Fibroblast of pulmonary artery (primary cell): ENCODE measurements at regions not wholly inside any gene's neighbourhood (a gene's known extent, or its start where the extent isn't known, plus 50 kb on each side); places are given as distances from the start of the nearest gene placed in this dataset.
"Not testable (repeated sequence)": the region's sequence is repeated elsewhere in the genome, so short reads cannot be mapped to it uniquely, and the experiment has no call there.

Experiments used
- DNase-seq: peaks from one replicate; pipeline ENCODE4 v3.0.0-alpha.2; 2010; ENCODE audit warnings: low read depth
- H3K4me3 ChIP-seq: replicated peaks from 2 replicates; pipeline ENCODE4 v1.5.1; 2011; ENCODE audit warnings: low read depth, mild to moderate bottlenecking, control low read depth, low read length, moderate library complexity
- CTCF ChIP-seq: IDR thresholded peaks from 2 replicates; pipeline ENCODE4 v1.5.1; 2011; ENCODE audit warnings: mild to moderate bottlenecking, control low read depth, low read length, inconsistent platforms; ENCODE audit errors: missing control alignments

GRCh38 chr5:152052470-152052869 is 127.8 kb upstream of the GLRA1 start:
- DNase-seq = no peak
- no peak for TF ChIP-seq CTCF
- H3K4me3 ChIP-seq = no peak overlapping the region

DNA sequence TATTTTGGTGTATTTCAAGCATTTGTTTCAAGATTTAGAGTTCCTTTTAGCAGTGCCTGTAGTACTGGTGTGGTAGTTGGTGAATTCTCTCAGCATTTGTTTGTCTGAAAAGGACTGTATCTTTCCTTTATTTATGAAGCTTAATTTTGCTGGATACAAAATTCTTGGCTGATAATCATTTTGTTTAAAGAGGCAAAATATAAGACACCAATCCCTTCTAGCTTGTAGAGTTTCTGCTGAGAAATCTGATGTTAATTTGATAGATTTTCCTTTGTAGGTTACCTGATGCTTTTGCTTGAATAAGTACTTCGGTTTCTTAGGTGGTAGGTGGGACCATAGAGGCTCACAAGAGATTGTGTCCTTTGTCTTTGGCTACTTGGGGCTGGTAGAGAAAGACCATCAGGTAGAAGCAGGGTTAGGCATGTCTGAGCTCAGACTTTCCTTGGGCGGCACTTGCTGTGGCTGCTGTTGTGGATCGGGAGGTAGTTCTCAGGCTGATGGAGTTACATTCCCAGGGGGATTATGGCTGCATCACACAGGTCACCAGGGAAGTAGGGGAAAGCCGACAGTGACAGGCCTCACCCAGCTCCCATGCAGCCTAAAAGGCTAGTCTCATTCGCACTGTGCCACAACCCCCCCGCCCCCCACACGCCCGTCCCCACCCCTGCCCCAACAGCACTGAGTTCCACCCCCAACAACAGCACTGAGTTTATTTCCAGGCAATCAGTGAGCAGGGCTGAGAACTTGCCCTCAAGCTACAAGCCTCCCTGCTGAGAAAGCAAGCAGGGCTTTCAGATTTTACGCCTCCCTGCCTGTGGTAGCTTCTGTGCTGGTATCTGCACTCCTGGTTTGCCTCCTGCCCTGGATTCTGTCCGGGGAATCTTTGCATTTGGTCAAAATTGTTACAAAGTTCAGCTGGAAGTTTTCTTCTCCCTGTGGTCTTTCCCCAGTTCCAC is 127.1 kb upstream of the GLRA1 start:
- no peak for TF ChIP-seq CTCF
- no peak for DNase-seq
- no peak overlapping the region for H3K4me3 ChIP-seq

- TF ChIP-seq CTCF = no peak
- no peak overlapping the region for H3K4me3 ChIP-seq
- DNase-seq = no peak
Measured at GRCh38 chr5:152046361-152046760, 121.7 kb upstream of the GLRA1 start.

DNA sequence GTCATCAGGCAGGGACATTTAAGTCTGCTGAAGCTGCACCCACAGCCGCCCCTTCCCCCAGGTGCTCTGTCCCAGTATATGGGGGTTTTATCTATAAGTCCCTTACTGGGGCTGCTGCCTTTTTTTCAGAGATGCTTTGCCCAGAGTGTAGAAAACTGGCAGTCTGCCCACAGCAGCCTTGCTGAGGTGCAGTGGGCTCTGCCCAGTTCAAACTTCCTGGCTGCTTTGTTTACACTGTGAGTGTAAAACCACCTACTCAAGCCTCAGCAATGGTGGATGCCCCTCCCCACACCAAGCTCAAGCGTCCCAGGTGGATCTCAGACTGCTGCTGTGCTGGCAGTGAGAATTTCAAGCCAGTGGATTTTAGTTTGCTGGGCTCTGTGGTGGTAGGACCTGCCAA is 114.2 kb upstream of the GLRA1 start:
- not testable (repeated sequence) for H3K4me3 ChIP-seq, DNase-seq

DNA sequence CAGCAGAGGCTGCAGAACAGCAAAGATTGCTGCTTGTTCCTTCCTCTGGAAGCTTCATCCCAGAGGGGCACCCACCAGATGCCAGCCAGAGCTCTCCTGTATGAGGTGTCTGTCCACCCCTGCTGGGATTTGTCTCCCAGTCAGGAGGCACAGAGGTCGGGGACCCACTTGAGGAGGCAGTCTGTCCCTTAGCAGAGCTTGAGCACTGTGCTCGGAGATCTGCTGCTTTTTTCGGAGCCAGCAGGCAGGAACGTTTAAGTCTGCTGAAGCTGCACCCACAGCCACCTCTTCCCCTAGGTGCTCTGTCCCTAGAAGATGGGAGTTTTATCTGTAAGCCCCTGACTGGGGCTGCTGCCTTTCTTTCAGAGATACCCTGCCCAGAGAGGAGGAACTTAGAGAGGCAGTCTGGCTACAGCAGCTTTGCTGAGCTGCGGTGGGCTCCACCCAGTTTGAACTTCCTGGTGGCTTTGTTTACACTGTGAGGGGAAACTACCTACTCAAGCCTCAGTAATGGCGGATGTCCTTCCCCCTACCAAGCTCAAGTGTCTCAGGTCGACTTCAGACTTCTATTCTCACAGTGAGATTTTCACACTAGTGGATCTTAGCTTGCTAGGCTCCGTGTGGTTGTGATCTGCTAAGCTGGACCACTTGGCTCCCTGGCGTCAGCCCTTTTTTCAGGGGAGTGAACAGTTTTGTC is 101.8 kb upstream of the GLRA1 start:
- H3K4me3 ChIP-seq, DNase-seq: not testable (repeated sequence)

DNA sequence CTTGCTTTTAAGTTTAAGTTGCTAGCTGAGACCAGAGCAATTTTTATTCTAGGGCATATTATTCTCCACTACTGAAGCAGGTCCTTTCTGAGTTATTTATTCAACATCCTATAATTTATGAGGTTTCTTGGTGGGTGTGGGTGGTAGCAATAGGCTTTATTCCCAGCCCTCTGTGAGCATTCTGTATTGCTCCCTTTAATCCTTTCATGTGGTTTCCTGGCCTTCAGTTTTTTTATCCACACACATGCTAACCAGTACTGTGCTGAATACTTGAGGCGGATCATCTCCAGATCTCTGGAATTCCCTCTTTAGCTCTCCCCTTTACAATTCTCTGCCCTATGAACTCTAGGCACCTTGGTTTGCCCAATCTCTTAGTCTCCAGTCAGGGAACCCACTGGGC is 91.8 kb upstream of the GLRA1 start:
- DNase-seq = no peak
- TF ChIP-seq CTCF = no peak
- no peak overlapping the region for H3K4me3 ChIP-seq

DNA sequence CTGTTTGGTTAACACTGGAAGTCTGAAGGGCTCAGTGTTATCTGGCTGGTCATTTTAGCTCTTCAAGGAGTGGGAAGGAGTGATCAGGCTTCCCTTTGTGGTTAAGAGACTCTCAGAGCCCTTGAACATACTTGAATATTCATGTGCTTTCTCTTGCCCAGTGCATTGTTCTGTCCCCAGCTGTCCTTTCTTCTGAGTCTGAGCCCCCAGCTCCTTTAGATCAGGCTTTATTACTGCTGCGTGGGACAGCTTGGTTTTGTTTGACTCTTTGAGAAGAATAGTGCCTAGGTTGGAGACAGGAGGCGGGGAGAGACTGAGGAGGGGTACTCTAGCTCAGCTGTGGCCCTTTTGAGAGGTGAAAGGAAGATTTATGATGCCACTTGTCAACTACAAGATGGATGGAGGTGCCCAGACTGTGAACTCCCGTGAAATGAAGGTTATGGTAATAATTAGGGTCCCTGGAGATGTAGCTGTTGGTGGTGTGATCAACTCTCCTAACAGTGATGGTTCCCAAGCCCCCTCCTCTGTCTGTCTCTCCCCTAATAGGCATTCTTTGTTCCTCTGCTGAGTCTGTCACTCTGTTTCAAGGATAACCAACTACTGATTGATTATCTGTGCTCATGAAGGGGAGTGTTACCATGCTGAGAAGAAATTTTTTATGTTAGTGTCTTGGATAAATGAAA is 83.1 kb upstream of the GLRA1 start:
- H3K4me3 ChIP-seq = no peak overlapping the region
- TF ChIP-seq CTCF = no peak
- no peak for DNase-seq
